ENCODE measurements at regions not wholly inside any gene's neighbourhood (a gene's known extent, or its start where the extent isn't known, plus 50 kb on each side); places are given as distances from the start of the nearest gene placed in this dataset.

DNA sequence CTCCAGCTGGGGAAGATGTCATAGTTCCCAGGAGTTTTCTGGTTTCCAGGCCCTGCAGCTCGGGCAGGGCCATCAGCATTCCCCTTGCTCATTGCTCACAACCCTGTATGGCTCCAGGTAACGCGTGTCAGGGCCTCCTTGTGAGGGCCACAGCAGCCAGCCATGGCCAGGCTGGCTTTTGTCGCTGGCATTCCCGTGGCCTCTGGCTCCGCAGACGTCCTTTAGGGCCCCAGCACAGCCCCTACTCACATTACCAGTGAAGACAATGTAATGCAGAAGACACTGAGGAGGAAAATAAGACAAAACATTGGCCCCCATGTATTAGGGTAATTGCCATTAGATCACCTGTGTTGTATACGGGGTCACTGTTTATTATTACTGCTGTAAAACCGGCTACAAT lies 1799.0 kb downstream of the TP53TG3F start:
- TF ChIP-seq, protein P1, sequence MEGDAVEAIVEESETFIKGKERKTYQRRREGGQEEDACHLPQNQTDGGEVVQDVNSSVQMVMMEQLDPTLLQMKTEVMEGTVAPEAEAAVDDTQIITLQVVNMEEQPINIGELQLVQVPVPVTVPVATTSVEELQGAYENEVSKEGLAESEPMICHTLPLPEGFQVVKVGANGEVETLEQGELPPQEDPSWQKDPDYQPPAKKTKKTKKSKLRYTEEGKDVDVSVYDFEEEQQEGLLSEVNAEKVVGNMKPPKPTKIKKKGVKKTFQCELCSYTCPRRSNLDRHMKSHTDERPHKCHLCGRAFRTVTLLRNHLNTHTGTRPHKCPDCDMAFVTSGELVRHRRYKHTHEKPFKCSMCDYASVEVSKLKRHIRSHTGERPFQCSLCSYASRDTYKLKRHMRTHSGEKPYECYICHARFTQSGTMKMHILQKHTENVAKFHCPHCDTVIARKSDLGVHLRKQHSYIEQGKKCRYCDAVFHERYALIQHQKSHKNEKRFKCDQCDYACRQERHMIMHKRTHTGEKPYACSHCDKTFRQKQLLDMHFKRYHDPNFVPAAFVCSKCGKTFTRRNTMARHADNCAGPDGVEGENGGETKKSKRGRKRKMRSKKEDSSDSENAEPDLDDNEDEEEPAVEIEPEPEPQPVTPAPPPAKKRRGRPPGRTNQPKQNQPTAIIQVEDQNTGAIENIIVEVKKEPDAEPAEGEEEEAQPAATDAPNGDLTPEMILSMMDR (conservative IDR thresholded peaks at IDR 0.05; ENCODE audit: low read depth, low read length): no peak
- no peak for TF ChIP-seq EZH2 (IDR thresholded peaks at IDR 0.05; ENCODE audit: borderline replicate concordance, low read depth, low read length, poor library complexity, severe bottlenecking)
